ELF-1 (cell line): ENCODE measurements at regions not wholly inside any gene's neighbourhood (a gene's known extent, or its start where the extent isn't known, plus 50 kb on each side); places are given as distances from the start of the nearest gene placed in this dataset.
A peak's percentile ranks its signal among the peaks of the same experiment; 100 is the strongest.
"Not testable (repeated sequence)": the region's sequence is repeated elsewhere in the genome, so short reads cannot be mapped to it uniquely, and the experiment has no call there.

Source experiments
- DNase-seq: peaks from one replicate; pipeline ENCODE4 v3.0.0-alpha.2; 2016; ENCODE audit warnings: low read depth, low spot score

- no peak for DNase-seq
Measured at GRCh38 chr2:238502088-238502810, 75.5 kb downstream of the ASB1 start.

GRCh38 chr2:238502956-238503791 lies 76.4 kb downstream of the ASB1 start:
- no peak for DNase-seq

DNA sequence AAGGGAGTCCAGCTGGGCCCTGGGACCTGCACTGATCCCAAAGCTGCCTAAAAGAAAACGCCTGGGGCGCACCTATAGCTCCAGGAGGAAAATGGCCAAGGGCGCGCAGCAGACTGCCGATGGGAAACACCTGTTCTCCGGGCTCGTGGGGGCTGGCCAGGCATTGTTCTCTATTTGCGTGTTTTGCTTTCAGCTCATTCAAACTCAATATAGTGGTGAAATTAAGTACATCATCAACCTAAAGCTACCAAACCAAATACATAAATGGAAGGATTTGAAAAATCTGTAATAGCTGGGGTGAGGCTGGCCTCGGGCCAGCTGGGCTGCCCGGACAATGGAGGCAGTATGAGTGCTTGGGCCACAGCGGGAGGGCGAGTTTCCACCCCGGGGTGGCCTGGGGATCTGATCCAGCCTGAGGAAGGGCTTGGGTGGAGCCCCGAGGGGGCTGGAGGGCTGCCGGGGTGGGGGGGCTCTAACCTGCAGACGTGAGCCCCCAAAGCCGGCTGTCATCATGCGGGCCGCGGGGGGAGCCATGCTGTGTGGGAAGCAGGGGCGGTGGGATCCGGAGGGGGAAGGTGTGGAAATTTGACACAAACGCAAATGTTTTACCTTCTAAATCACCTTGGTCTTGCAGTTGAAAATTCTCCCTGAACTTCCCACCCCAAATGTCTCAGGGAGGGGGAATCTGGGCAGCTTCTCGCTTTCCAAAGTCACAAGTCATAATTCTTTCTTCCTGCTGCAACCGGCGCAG lies 77.6 kb downstream of the ASB1 start:
- DNase-seq, result no peak

DNA sequence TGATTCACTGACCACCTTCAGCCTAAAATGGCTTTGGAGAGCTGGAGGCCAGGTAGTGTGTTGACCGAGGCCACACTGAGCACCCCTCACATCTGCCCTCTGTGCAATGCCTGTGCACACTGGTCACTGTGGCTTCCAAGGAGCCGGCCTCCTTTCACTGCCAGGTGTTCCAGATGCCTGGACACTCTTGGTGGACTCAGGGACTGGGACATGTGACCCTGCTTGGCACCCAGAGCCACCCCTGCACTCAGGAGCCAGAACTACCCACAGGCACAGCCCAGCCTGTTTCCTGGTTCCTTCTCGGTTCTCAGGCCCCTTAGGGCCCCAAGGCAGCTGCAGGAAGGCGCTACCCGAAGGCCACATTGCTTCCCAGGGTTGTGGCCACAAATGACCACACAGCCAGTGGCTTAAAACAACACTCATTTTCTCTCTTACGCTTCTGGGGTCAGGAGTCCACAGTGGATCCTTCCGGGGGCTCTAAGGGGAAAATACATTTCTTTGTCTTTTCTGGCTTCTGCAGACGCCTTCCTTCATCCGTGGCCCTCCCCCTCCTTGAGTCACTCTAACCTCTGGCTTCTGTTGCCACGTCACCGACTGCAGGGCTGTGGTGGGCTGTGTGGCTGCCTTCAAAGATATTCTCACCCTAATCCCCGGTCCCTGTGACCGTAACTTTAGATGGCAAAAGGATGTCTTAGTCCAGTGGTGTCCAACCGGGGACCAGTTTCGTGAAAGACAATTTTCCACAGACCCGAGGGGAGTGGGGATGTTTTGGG lies 78.6 kb downstream of the ASB1 start:
- no peak for DNase-seq

DNA sequence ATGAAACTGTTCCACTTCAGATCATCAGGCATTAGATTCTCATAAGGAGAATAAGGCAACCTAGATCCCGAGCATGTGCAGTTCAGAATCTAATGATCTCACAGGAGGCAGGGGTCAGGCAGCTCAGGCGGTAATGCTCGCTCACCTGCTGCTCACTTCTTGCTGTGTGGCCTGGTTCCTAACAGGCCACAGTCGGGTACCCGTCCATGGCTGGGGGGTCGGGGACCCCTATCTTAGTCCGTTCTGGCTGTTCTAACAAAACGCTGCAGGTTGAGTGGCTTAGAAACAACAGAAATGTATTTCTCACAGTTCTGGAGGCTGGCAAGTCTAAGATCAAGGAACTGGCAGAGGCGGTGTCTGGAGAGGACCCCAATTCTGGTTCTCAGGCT lies 79.2 kb downstream of the ASB1 start:
- DNase-seq, result no peak

DNA sequence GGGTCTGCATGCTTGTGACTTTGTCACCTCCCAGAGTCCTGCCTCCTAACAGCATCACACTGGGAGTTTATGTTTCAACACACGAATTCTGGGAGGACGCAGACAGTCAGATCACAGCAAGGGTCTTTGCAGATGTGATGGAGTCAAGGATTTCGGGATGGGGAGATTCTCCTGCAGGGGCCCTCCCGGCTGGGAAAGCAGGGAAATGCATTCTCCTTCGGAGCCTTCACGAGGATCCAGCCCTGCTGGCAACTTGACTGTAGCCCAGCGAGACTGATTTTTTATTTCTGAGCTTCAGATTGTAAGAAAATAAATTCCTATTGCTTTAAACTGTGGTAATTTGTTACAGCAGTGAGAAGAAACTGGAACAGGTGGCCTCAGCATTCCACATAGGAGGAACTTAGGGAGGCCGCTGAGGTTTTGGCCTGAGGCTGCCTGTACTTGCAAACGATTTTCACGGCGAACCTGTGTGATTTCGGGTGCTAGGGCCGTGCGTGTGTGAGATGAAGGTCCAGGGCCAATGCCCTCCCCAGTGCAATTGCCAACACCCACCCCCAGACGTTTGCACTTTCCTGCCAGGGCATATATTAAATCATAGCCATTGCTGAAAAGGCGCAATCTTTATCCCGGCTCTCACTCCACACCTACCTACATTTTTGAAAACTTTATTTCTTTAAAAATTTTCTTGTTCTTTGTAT lies 79.8 kb downstream of the ASB1 start:
- peak; percentile 28 for DNase-seq

DNA sequence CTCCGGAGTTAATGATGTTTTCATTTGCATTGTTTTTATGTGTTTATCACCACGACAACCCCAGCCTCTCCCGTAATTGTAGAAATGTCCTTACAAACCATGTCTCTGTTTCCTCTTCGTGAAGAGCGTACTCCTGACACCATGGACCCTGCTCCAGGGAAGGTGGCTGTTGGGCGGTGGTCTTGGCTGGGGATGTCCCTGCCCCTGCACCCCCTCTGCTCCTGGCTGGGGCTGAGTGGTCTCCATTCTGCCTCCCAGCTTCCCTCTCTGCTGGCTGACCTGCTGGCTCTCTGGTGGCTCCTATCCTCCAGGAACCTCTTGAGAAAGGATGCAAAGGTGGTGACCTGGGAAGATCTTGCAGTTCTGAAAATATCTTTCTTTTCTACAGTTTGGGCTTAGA lies 81.1 kb downstream of the ASB1 start:
- no peak for DNase-seq

DNA sequence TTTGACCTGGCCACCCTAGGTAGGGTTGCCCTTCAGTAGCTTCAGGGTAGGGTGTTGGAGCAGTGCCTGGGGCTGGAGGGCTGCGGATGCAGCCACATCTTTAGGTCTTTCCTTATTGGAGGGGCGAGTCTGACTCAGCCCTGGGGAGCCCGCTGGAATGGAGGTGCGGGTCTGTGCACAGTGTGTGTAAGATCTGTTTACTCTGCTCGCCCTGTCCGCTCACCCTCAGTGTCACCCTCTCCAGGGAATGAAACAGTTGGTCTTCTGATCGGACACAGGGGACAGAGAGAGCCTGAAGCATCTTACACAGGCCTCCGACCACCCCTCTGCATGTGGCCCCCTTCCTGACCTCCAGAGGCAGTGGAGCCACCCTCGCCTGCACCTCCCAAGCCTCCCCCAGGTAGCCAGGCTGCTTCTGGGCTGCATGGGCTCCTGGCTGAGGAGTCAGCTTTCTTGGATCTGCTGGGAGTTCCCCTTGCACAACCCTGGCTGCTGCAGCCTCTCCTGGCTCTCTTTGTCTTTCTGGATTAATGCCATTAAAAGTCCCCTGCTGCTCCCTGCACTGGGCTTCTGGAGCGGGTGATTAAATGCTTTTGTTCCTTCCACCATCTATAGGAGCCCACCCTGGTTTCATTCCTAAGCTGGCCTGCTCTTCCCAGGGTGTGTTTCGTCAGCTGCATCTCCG lies 82.6 kb downstream of the ASB1 start:
- peak; percentile 75 for DNase-seq

DNA sequence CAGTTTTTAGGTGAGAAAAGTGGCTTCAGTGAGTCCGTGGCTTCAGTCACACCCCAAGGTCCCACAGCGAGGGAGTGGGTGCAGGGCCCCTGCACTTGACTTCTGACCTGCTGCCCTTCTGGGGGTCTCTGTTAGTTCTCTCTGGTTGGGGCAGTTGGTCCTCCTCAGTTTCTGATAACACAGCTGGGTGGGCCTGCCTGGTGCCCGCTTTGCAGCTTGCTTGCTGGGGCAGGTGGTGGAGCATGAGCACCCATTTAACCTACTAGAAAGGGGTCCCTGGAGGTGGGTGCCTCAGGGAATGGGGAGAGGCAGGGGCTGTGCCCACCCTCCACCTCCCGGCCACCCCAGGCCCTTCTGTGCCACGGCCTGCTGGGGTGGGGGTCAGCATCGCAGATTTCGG lies 83.2 kb downstream of the ASB1 start:
- no peak for DNase-seq

DNA sequence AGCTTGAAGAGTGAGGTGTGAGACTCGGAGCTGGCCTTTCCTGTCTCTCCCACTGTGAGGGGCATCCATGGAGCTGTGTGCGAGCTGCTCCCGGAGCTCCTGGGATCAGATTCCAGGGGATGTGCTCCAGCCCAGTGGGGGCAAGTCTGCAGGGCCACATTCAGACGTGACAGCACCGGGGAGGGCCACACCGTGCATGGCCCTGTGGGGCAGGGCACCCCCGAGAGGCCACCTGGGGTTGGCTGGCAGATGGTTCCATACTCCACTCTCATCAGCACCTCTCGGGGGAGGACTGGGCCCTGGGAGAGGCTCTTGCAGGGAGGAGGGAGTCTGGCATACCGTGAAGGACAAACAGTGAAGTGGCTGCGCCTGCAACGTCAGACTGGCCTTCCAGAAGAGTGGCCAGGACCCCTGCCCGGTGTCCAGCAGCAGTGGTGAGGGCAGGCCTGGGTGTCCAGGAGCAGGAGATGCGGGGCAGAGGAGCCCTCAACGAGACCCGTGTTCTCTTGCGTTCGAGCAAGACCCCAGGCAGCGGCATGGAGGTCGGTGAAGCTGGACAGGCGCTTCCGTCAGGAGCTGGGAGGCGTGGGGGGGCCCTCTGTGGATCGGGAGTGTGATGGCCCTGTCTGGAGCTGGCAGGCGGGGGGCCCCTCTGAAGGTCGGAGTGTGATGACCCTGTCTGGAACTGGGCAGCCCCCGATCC lies 84.3 kb downstream of the ASB1 start:
- DNase-seq, result no peak

- no peak for DNase-seq
Measured at GRCh38 chr2:238511614-238511950, 84.9 kb downstream of the ASB1 start.

GRCh38 chr2:238512247-238512867 lies 85.6 kb downstream of the ASB1 start:
- DNase-seq, result no peak

DNA sequence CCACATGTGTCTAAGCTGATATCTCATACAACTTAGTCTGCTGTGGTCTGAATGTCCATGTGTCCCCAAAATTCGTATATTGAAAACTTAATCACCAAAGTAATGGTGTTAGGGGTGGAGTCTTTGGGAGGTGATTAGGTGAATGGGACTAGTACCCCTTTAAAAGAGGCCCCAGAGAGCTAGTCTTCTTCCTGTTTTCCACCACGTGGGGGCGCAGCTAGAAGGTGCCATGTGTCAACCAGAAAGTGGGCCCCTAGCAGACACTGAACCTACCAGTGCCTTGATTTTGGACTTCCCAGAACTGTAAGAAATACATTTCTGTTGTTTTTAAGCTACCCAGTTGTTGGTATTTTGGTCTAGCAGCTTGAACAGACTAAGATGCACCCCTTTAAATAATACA lies 86.6 kb downstream of the ASB1 start:
- DNase-seq, result peak; percentile 27

DNA sequence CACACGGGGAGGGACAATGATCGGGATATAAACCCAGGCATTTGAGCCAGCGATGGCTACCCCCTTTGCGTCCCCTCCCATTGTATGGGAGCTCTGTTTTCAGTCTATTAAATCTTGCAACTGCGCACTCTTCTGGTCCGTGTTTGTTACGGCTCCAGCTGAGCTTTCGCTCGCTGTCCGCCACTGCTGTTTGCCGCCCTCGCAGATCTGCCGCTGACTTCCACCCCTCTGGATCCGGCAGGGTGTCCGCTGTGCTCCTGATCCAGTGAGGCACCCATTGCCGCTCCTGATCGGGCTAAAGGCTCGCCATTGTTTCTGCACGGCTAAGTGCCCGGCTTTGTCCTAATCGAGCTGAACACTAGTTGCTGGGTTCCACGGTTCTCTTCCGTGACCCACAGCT lies 87.3 kb downstream of the ASB1 start:
- DNase-seq, result not testable (repeated sequence)

DNA sequence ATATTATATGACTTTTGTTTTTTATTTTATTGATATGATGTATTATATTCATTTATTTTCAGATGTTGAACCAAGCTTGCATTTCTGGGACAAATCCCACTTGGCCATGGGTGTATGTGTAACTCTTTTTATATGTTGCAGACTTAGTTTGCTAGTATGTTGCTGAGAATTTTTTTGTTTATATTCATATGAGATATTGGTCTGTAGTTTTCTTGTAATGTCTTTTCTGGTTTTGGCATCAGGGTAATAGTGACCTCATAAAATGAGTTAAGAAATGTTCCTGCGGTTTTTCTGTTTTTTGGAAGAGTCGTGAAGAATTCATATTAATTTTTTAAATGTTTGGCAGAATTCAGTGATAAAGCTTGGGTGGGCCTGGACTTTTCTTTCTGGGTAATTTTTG lies 88.7 kb downstream of the ASB1 start:
- DNase-seq, result no peak

- no peak for DNase-seq
Measured at GRCh38 chr2:238517209-238517608, 90.5 kb downstream of the ASB1 start.

GRCh38 chr2:238518172-238518820 lies 91.6 kb downstream of the ASB1 start:
- DNase-seq, result no peak

DNA sequence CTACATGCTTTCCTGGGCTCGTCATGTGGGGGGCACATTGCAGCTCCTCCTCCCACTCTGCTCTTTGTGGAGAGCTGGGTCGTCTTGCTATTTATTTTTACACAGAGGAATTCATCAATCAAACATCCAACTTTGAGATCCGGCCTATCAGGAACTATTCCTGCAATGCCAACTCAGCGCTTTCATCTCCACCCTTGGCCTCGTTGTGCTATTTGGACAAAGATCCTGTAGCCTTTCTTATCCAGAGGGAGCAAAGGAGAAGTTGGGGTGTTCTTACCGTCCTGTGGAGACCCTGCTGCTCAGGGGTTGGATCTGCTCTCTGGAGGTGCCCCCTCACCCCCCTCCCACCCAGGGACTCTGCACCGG lies 92.1 kb downstream of the ASB1 start:
- no peak for DNase-seq

GRCh38 chr2:238520359-238520886 lies 93.7 kb downstream of the ASB1 start:
- DNase-seq, result no peak
